Motor neuron (in vitro differentiated cells): ENCODE measurements at regions not wholly inside any gene's neighbourhood (a gene's known extent, or its start where the extent isn't known, plus 50 kb on each side); places are given as distances from the start of the nearest gene placed in this dataset.

ENCODE experiments used
- ATAC-seq, 8 experiments: fragments of 200-7000 bp; cut with Tn5 transposase; replicated peaks in 6 of 8; 2 replicates each; pipeline ENCODE4 v1.8.0; 2021; ENCODE audit warnings: mild to moderate bottlenecking in 8 of 8, moderate library complexity in 8 of 8
- H3K27ac ChIP-seq, 2 donors: fragments of 250-450 bp; sonication (Bioruptor Pico); 2 replicates each; pipeline ENCODE4 v1.9.0; 2021; ENCODE audit warnings: antibody characterized with exemption in 2 of 2, mild to moderate bottlenecking in 2 of 2, moderate library complexity in 1 of 2
- H3K4me1 ChIP-seq, 2 donors: fragments of 250-450 bp; sonication (Bioruptor Pico); replicated peaks in 1 of 2; 2 replicates each; pipeline ENCODE4 v1.6.1; 2021; ENCODE audit warnings: antibody characterized with exemption in 2 of 2, mild to moderate bottlenecking in 2 of 2, moderate library complexity in 1 of 2
- H3K4me3 ChIP-seq, 5 donors: fragments of 250-450 bp; sonication (Bioruptor Pico); 2 replicates each; pipeline ENCODE4 v1.9.0; 2021; ENCODE audit warnings: antibody characterized with exemption in 5 of 5, mild to moderate bottlenecking in 5 of 5, moderate library complexity in 4 of 5
- WGBS, 10 experiments: fragments of 450-650 bp; shearing (Covaris generic); methylation state at CpG; one replicate each; pipeline ENCODE4 v1.0.0; 2022; 5-methylcytosine and 5-hydroxymethylcytosine counted together
- in situ Hi-C, 9 experiments: fragments of 400-800 bp; cut with MboI; loops; one replicate each; pipeline ENCODE4 v1.15.0; 2021; ENCODE audit warnings: low sequenced_read_pairs in 9 of 9, low pct_unique_long_range_greater_than_20kb in 2 of 9; ENCODE audit not compliant: unreplicated experiment in 9 of 9

DNA sequence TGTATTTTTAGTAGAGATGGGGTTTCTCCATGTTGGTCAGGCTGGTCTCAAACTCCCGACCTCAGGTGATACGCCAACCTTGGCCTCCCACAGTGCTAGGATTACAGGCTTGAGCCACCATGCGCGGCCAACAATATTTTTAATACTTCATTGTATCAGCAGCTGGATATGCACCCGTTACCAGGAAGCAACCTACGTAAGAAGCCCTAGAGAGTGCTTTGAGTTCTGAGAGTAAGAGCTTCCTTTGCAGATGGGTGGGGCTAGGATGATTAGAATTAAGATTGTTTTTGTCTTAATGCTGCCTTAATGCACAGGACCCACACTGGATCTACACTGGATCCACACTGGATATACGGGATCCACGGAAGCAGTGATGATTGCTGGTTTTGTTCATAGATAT lies 123.9 kb upstream of the ABCA1 start:
- no peak overlapping the region for H3K27ac ChIP-seq
- peaks cover 0 to 6% of the 10 kb centered on the region in 2 donors for H3K4me1 ChIP-seq
- WGBS, 10 experiments = 50 to 100% (median 83%) methylated on average over 1 to 8 of the region's 8 CpGs; no CpG with 5 or more reads in 4 of the 10 experiments
- in situ Hi-C loops = no loop called here
- ATAC-seq = no peak
- no peak overlapping the region for H3K4me3 ChIP-seq

DNA sequence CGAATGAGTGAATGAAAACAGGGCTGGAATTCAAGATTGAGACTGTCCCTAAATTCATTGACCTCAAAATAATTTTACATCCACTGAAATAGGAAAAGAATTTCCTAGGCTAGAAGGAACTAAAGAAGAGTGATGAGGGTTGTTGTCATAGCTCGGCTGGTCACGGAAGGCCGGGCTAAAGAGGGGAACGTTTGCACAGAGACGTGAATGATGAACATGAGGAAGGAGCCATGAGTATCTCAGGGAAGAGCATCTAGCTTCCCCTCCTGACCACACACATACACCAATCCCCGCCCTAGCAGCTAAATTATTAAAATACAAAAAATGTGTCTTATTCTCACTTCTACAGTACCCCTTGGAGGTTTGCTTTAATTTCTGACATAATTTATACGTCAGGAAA lies 124.4 kb upstream of the ABCA1 start:
- ATAC-seq = peak in 1 of 8 experiments; percentile 45
- no peak overlapping the region for H3K27ac ChIP-seq
- WGBS, 10 experiments = 58 to 100% (median 87%) methylated on average over 1 to 8 of the region's 8 CpGs
- in situ Hi-C loops = no loop called here
- no peak overlapping the region for H3K4me3 ChIP-seq
- H3K4me1 ChIP-seq = peaks cover 0 to 4% of the 10 kb centered on the region in 2 donors

DNA sequence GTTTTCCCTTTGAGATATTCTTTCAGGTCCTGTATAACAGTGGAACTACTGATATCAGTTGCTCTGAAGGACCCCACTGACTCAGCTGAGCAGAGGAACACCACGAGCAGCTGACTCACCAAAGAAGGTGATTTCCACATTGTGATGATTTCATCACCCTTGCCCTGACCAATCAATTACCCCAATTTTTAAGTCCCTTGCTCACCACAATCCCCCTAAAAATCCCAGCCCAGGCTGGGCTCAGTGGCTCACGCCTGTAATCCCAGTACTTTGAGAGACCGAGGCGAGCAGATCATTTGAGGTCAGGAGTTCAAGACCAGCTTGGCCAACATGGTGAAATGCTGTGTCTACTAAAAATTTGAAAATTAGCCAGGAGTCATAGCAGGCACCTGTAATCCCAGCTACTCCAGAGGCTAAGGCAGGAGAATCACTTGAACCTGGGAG lies 125.3 kb upstream of the ABCA1 start:
- ATAC-seq = peak in 5 of 8 experiments; percentile 54 to 90 (median 57)
- H3K4me3 ChIP-seq = no peak overlapping the region
- H3K27ac ChIP-seq = no peak overlapping the region
- 80 to 100% (median 94%) methylated on average over 1 to 3 of the region's 4 CpGs; no CpG with 5 or more reads in 6 of the 10 experiments for WGBS, 10 experiments
- H3K4me1 ChIP-seq = no peaks in the 10 kb centered on the region
- in situ Hi-C loops = no loop called here

DNA sequence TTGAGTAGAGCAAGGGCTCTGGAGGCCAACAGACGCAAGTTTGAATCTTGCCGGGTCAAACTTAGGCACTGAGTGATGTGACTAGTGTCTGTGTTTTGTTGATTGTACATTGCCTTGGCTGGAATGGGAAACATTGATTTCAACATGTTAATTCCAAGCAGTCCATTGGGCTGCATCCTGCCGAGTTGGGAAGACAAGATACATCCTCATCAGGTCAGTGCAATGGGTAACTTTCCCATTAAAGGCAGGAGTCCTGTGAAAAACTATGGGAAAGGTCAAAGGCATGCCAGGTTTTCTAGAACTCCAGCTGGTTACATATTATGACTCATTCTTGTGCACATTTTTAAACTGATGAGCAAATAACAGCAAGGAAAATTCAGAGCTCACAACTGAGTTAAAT lies 126.5 kb upstream of the ABCA1 start:
- Histone ChIP-seq H3K4me1 (no peaks in the 10 kb centered on the region), H3K27ac (no peak overlapping the region), H3K4me3 (no peak overlapping the region)
- WGBS, 10 experiments = 33 to 100% (median 57%) methylated on average over 1 to 3 of the region's 3 CpGs; no CpG with 5 or more reads in 1 of the 10 experiments
- in situ Hi-C loops = no loop called here
- peak in 7 of 8 experiments; percentile 29 to 78 (median 50) for ATAC-seq

DNA sequence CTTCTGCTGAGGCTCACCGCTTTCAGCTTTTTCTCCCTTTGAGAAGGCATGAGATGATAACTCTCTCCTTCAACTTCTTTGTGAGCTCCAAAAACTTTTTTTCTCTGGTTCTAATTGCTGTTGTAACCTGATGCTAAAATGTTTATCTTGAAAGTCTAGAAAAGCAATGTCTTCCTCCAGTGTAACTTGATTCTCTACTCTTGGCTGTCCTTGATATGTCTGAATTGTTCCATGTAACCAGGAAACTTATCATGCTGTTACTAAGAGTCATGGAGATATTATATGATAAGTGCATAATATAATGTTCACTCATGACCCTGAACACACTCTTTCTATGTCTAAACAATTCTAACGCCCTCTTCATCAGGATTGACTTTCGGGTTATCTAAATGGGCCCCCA lies 128.0 kb upstream of the ABCA1 start:
- no peak for ATAC-seq
- 75 to 100% (median 92%) methylated on average over 1 to 3 of the region's 3 CpGs for WGBS, 10 experiments
- no peaks in the 10 kb centered on the region for H3K4me1 ChIP-seq
- in situ Hi-C loops = no loop called here
- no peak overlapping the region for H3K4me3 ChIP-seq
- H3K27ac ChIP-seq = no peak overlapping the region

DNA sequence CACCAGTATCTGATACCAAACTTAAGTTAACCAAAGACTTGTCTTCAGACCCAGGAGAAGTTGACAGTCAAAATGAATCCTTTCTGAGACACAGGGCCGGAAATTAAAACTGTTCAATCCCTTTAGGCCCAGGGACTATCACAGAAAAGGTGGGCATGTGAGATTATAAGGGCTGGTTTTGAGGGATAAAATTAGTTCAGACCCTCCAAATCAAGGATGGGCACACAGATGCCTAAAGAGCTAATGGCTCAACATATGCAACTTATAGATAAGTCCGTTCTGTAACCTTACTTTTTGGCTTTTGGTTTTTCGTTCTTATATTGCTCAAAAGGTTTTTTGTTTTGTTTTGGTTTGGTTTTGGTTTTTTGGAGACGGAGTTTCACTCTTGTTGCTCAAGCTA lies 129.6 kb upstream of the ABCA1 start:
- in situ Hi-C loops = no loop called here
- WGBS, 10 experiments = 80 to 100% (median 92%) methylated on average over 1 to 4 of the region's 4 CpGs
- H3K4me1 ChIP-seq = no peaks in the 10 kb centered on the region
- H3K4me3 ChIP-seq = no peak overlapping the region
- no peak overlapping the region for H3K27ac ChIP-seq
- no peak for ATAC-seq

DNA sequence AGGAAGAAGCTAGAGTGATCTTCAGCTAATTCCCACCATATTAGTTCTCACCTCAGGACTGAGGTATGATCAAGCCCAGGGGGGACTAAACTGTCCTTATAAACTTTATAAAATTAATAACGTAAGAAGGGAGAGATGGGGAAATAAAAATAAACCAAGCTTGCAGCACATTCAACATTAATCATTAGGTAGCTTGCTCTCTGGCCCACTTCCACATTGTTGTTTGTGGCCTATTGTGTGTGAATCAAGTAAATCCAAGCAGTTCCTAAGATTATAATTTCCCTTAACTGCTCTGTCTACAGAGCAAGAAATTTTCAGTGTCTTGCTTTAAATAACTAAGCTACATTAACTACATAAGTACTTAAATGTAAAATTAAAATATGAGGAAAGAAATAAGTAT lies 131.3 kb upstream of the ABCA1 start:
- in situ Hi-C loops = no loop called here
- H3K4me3 ChIP-seq = no peak overlapping the region
- ATAC-seq = no peak
- WGBS, 10 experiments = 33 to 100% (median 71%) methylated on average over 1 of the region's 1 CpG; no CpG with 5 or more reads in 4 of the 10 experiments
- no peak overlapping the region for H3K27ac ChIP-seq
- H3K4me1 ChIP-seq = peaks cover under 1 to 5% of the 10 kb centered on the region in 2 donors

DNA sequence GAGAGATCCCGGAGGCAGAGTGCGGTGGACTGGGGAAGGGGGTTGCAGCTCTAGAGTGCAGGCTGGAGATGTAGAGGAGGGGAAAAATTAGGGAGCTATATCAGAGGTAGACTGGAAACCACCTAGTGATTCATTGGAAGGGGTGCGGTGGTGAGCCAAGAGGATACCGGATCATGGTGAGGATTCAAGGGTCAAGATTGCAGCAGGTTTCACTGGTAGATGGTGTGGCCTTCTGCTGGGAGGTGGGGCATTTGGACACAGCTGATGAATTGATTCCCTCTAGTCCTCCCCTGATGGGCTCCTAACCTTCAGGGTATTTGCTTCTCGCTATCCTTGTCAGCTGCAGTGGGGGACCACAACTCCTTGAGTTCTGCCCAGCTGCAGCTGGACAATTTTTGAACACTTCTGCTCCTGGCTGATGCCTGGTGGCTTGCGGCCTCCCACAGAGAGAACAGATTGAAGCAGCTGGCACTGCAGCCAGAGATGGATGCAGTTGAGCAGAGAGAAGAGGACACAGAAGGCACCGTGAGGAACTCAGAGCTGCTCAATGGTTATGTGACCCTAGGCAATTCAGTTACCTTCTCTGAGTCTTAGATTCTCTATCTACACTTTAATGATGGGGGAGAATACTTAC lies 134.4 kb upstream of the ABCA1 start:
- H3K4me1 ChIP-seq = peaks cover 12 to 19% of the 10 kb centered on the region in 2 donors
- WGBS, 10 experiments = 80 to 100% (median 100%) methylated on average over 1 to 5 of the region's 7 CpGs; no CpG with 5 or more reads in 5 of the 10 experiments
- H3K4me3 ChIP-seq = no peak overlapping the region
- no peak for ATAC-seq
- H3K27ac ChIP-seq = no peak overlapping the region
- in situ Hi-C loops = no loop called here

DNA sequence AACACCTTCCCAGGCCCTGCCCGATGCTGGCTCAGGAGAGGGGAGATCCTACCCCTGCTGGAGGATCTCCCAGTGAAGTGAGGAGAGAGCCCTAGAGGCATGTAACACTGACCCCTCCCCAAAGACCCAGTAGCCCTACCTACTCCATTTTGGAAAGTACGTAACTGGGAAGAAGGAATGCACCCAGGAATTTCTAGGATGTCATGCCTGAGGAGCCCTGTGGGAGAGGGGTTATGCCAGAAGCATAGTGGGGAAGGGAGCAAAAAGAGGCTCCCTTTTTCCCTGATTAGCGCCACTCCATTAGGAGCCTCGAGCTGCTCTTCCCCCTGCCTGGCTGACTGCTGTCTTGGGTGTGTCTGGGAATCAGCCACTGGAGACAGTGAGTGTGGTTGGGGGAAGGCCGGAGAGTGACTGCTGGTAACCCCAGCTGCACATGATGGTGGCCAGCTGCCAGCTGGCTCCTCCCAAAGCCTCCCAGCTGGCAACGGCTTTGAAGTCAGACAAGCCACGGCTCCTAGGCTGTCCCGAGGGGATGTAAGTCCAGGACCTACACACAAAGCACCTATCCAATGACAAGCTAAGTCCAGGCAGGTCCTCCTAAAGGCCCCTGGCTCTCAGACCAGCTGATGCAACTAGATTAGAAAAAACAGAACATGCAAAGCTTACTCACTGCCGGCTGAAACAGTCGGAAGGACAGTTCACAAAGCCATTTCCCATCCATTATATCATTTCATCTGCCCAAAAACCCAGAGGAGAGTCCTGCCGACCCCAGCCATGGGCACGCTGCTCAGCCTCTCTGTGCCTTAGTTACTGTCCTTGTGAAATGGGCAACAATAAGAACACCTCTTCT lies 136.5 kb upstream of the ABCA1 start:
- in situ Hi-C loops = no loop called here
- WGBS, 10 experiments = 0 to 100% (median 54%) methylated on average over 1 to 7 of the region's 12 CpGs; no CpG with 5 or more reads in 3 of the 10 experiments
- Histone ChIP-seq H3K4me3 (no peak overlapping the region), H3K27ac (peak overlapping the region; percentile 21 to 63), H3K4me1 (peaks cover 12 to 19% of the 10 kb centered on the region in 2 donors)
- peak; percentile 92 to 97 (median 96) for ATAC-seq

DNA sequence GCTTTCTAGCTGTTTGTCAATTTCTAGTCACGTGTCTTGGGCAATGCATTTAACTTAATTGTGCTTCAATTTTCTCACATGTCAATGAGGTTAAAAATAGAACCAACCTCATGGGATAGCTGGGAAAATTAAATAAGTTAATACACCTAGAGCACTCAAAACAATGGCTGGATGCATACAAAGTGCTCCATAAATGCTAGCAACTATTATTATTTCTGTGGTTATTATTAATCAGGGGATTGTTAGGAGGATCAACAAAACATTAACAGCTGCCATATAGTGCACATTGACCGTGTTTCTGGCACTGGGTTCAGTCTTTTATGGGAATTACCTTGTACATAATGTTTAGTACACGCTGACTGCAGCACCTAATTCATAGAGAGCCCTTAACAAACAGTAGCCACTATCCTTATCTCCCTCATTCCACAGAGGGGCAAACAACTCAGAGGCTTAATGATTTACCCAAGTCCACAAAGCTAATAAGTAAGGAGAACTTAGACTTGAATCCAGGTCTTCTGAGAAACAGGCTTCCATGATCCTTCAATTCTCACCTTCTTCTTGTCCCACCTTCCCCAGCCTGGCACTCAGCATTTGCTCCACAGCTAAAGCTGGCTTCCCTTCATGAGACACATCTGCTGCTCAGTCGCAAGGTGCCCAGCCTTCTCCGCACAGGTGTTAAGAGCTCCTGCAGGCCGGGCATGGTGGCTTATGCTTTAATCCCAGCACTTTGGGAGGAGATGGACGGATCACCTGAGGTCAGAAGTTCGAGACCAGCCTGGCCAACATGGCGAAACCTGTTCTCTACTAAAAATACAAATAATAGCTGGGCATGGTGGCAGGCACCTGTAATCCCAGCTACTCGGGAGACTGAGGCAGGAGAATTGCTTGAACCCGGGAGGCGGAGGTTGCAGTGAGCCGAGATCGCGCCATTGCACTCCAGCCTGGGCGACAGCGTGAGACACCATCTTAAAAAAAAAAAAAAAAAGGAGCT lies 137.4 kb upstream of the ABCA1 start:
- H3K27ac ChIP-seq = peak overlapping the region; percentile 21 to 63
- in situ Hi-C loops = no loop called here
- H3K4me3 ChIP-seq = no peak overlapping the region
- no peak for ATAC-seq
- H3K4me1 ChIP-seq = peaks cover 12 to 19% of the 10 kb centered on the region in 2 donors
- 47 to 93% (median 72%) methylated on average over 2 to 9 of the region's 17 CpGs; no CpG with 5 or more reads in 2 of the 10 experiments for WGBS, 10 experiments

DNA sequence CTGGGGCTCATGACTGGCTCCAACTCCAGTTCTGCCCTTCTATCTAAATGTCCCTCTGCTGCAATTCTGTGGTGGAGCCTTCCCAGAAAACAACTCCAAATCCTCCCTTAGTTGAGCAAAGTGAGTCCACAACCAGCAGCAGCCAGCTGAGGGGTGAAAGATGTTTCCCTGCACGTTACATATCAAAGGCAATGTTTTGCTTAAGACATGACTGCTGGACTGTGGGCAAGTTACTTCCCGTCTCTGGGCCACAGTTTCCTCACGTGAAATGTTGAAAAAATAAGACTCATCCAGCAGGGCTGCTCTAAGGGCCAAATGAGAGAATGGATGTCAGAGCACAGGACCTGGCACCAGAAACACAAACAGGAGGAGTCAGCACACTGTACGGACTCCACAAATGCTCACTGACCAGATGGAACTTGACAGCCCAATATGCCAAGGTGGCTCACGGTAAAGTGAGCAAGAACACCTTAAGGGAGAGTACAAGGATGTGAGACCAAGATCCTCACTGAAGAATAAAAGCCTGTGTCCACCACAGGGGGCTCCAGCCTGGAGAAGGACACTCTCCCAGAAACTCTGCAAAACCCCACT lies 138.4 kb upstream of the ABCA1 start:
- in situ Hi-C loops = no loop called here
- ATAC-seq = no peak
- peaks cover 12 to 21% of the 10 kb centered on the region in 2 donors for H3K4me1 ChIP-seq
- WGBS, 10 experiments = 40 to 100% (median 97%) methylated on average over 1 to 5 of the region's 5 CpGs; no CpG with 5 or more reads in 5 of the 10 experiments
- H3K4me3 ChIP-seq = no peak overlapping the region
- H3K27ac ChIP-seq = no peak overlapping the region

DNA sequence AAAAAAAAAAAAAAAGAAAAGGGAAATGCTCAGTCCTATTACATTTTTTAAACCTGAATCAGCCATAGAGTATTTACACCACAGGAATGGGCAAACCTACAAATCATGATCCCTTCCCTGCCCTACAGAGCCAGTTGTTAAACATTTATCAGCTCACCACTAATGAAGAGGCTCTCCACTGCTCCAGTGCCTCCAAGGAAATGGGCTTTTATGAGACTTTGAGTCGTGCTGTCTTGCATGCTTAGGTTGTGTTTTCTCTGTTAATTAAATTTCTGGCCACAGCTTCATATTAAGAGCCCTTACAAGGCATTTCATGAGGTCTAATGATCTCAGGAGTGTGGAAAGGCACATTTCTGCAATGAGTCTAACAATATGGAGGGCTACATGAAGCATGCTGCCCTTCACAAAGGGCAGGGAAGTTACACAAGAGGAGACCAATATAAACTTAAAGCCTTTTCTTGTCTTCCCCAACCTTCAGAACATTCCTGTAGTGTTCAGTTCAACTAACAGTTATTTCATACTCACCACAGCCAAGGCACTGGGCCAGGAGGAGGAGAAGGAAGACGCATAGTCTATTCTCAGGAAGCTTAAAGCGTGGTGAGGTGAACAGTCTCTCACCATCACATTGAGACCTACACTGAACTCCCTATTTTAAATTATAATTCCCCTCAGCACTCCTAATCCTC lies 140.1 kb upstream of the ABCA1 start:
- in situ Hi-C loops = no loop called here
- peaks cover 12 to 21% of the 10 kb centered on the region in 2 donors for H3K4me1 ChIP-seq
- H3K27ac ChIP-seq = no peak overlapping the region
- no peak overlapping the region for H3K4me3 ChIP-seq
- ATAC-seq = no peak
- WGBS, 10 experiments = 0 to 100% (median 87%) methylated on average over 1 to 3 of the region's 3 CpGs; no CpG with 5 or more reads in 2 of the 10 experiments
